ENCODE measurements at regions not wholly inside any gene's neighbourhood (a gene's known extent, or its start where the extent isn't known, plus 50 kb on each side); places are given as distances from the start of the nearest gene placed in this dataset.

DNA sequence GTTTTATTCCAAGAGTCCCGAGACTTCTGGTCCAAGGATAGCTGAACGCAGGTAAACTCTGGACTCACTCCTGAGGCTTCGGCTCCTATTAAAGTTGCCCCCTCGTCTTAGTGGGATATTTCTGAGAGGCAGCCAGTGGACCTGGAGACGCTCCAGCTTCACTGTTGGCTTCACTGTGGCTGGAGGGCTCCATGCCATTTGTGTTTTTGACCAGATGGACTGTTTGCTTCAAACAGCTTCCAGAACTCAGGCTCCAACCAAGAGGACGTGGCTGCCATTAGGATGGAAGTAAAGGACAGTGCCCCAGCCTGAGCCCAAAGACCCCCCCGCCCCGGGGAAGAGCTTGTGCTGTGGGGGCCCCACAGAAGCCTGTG lies 94.4 kb upstream of the LDAH start:
- no peak for TF ChIP-seq TRIM28 (IDR thresholded peaks at IDR 0.05; ENCODE audit: borderline replicate concordance, low read length)
- TF ChIP-seq, protein P1, sequence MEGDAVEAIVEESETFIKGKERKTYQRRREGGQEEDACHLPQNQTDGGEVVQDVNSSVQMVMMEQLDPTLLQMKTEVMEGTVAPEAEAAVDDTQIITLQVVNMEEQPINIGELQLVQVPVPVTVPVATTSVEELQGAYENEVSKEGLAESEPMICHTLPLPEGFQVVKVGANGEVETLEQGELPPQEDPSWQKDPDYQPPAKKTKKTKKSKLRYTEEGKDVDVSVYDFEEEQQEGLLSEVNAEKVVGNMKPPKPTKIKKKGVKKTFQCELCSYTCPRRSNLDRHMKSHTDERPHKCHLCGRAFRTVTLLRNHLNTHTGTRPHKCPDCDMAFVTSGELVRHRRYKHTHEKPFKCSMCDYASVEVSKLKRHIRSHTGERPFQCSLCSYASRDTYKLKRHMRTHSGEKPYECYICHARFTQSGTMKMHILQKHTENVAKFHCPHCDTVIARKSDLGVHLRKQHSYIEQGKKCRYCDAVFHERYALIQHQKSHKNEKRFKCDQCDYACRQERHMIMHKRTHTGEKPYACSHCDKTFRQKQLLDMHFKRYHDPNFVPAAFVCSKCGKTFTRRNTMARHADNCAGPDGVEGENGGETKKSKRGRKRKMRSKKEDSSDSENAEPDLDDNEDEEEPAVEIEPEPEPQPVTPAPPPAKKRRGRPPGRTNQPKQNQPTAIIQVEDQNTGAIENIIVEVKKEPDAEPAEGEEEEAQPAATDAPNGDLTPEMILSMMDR (tag by site-specific recombination; IDR thresholded peaks at IDR 0.05): no peak
- TF ChIP-seq, protein P2, sequence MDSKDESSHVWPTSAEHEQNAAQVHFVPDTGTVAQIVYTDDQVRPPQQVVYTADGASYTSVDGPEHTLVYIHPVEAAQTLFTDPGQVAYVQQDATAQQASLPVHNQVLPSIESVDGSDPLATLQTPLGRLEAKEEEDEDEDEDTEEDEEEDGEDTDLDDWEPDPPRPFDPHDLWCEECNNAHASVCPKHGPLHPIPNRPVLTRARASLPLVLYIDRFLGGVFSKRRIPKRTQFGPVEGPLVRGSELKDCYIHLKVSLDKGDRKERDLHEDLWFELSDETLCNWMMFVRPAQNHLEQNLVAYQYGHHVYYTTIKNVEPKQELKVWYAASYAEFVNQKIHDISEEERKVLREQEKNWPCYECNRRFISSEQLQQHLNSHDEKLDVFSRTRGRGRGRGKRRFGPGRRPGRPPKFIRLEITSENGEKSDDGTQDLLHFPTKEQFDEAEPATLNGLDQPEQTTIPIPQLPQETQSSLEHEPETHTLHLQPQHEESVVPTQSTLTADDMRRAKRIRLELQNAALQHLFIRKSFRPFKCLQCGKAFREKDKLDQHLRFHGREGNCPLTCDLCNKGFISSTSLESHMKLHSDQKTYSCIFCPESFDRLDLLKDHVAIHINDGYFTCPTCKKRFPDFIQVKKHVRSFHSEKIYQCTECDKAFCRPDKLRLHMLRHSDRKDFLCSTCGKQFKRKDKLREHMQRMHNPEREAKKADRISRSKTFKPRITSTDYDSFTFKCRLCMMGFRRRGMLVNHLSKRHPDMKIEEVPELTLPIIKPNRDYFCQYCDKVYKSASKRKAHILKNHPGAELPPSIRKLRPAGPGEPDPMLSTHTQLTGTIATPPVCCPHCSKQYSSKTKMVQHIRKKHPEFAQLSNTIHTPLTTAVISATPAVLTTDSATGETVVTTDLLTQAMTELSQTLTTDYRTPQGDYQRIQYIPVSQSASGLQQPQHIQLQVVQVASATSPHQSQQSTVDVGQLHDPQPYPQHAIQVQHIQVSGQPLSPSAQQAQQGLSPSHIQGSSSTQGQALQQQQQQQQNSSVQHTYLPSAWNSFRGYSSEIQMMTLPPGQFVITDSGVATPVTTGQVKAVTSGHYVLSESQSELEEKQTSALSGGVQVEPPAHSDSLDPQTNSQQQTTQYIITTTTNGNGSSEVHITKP (tag by site-specific recombination; IDR thresholded peaks at IDR 0.05): no peak
- TF ChIP-seq, protein P3, sequence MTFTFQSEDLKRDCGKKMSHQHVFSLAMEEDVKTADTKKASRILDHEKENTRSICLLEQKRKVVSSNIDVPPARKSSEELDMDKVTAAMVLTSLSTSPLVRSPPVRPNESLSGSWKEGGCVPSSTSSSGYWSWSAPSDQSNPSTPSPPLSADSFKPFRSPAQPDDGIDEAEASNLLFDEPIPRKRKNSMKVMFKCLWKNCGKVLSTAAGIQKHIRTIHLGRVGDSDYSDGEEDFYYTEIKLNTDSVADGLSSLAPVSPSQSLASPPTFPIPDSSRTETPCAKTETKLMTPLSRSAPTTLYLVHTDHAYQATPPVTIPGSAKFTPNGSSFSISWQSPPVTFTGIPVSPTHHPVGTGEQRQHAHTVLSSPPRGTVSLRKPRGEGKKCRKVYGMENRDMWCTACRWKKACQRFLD (tag by site-specific recombination; IDR thresholded peaks at IDR 0.05): no peak
- TF ChIP-seq WT1 (tag by site-specific recombination; IDR thresholded peaks at IDR 0.05): no peak
- no peak for TF ChIP-seq TCF7L2 (IDR thresholded peaks at IDR 0.05; ENCODE audit: borderline replicate concordance, low read depth, low read length)
- no peak for TF ChIP-seq HOXA7 (CRISPR knock-in tag; IDR thresholded peaks at IDR 0.05; ENCODE audit: borderline replicate concordance)
- TF ChIP-seq EGR2 (tag by site-specific recombination; IDR thresholded peaks at IDR 0.05; ENCODE audit: low read depth): no peak
- no peak for TF ChIP-seq ZNF792 (tag by site-specific recombination; IDR thresholded peaks at IDR 0.05)

Measured in HEK293 (cell line).